DOHH2 (cell line): ENCODE measurements at regions not wholly inside any gene's neighbourhood (a gene's known extent, or its start where the extent isn't known, plus 50 kb on each side); places are given as distances from the start of the nearest gene placed in this dataset.

Experiments
- H3F3A ChIP-seq: fragments of 200-600 bp; sonication (generic), shearing (Covaris generic); 2 replicates; pipeline ENCODE4 v1.6.0; 2016; ENCODE audit warnings: antibody characterized with exemption, mild to moderate bottlenecking; ENCODE audit not compliant: control insufficient read depth, insufficient read depth
- H3K27ac ChIP-seq: fragments of 200-600 bp; sonication (generic); 2 replicates; pipeline ENCODE4 v1.5.1; 2014; ENCODE audit warnings: low read depth, mild to moderate bottlenecking, low read length, moderate library complexity
- H3K27me3 ChIP-seq: fragments of 200-600 bp; sonication (generic); 2 replicates; pipeline ENCODE4 v1.6.1; 2014; ENCODE audit warnings: mild to moderate bottlenecking, low read length, mixed read lengths; ENCODE audit not compliant: control insufficient read depth
- H3K36me3 ChIP-seq: fragments of 200-600 bp; sonication (generic); 2 replicates; pipeline ENCODE4 v1.6.1; 2014; ENCODE audit warnings: mild to moderate bottlenecking, low read length, moderate library complexity, mixed read lengths; ENCODE audit not compliant: control insufficient read depth
- H3K4me1 ChIP-seq: fragments of 200-600 bp; sonication (generic); 2 replicates; pipeline ENCODE4 v1.6.1; 2014; ENCODE audit warnings: mild to moderate bottlenecking, low read length, mixed read lengths; ENCODE audit not compliant: control insufficient read depth
- H3K4me2 ChIP-seq: fragments of 200-600 bp; sonication (generic); 2 replicates; pipeline ENCODE4 v1.6.0; 2014; ENCODE audit warnings: mild to moderate bottlenecking, low read length, moderate library complexity
- H3K4me3 ChIP-seq: fragments of 200-600 bp; sonication (generic); 2 replicates; pipeline ENCODE4 v1.5.1; 2014; ENCODE audit warnings: mild to moderate bottlenecking, low read length, mixed read lengths
- H3K79me2 ChIP-seq: fragments of 200-600 bp; sonication (generic); 2 replicates; pipeline ENCODE4 v1.6.1; 2014; ENCODE audit warnings: mild to moderate bottlenecking, low read length, mixed read lengths; ENCODE audit not compliant: control insufficient read depth
- H3K9me2 ChIP-seq: fragments of 200-600 bp; sonication (generic); replicated peaks from 2 replicates; pipeline ENCODE4 v1.6.1; 2014; ENCODE audit warnings: mild to moderate bottlenecking, low read length, mixed read lengths; ENCODE audit not compliant: control insufficient read depth
- H3K9me3 ChIP-seq: fragments of 200-600 bp; sonication (generic); 2 replicates; pipeline ENCODE4 v1.6.1; 2014; ENCODE audit warnings: antibody characterized with exemption, low read length, mixed read lengths; ENCODE audit not compliant: control insufficient read depth, insufficient read depth
- H4K20me1 ChIP-seq: fragments of 200-600 bp; sonication (generic); 2 replicates; pipeline ENCODE4 v1.6.0; 2014; ENCODE audit warnings: low read depth, mild to moderate bottlenecking, antibody characterized with exemption, low read length, moderate library complexity; ENCODE audit not compliant: control insufficient read depth, insufficient read depth
- EZH2phosphoT487 ChIP-seq: fragments of 200-600 bp; sonication (generic); IDR thresholded peaks from 2 replicates; pipeline ENCODE4 v1.6.1; 2017; ENCODE audit warnings: borderline replicate concordance, mild to moderate bottlenecking, antibody characterized with exemption, low read length, moderate library complexity, mixed read lengths
- TF ChIP-seq, protein P1 (sequence below): fragments of 200-600 bp; sonication (generic); IDR thresholded peaks from one replicate; pipeline ENCODE4 v1.5.1; 2014; ENCODE audit warnings: antibody characterized with exemption, mild to moderate bottlenecking, low read depth, low read length; ENCODE audit not compliant: poor library complexity, severe bottlenecking

DNA sequence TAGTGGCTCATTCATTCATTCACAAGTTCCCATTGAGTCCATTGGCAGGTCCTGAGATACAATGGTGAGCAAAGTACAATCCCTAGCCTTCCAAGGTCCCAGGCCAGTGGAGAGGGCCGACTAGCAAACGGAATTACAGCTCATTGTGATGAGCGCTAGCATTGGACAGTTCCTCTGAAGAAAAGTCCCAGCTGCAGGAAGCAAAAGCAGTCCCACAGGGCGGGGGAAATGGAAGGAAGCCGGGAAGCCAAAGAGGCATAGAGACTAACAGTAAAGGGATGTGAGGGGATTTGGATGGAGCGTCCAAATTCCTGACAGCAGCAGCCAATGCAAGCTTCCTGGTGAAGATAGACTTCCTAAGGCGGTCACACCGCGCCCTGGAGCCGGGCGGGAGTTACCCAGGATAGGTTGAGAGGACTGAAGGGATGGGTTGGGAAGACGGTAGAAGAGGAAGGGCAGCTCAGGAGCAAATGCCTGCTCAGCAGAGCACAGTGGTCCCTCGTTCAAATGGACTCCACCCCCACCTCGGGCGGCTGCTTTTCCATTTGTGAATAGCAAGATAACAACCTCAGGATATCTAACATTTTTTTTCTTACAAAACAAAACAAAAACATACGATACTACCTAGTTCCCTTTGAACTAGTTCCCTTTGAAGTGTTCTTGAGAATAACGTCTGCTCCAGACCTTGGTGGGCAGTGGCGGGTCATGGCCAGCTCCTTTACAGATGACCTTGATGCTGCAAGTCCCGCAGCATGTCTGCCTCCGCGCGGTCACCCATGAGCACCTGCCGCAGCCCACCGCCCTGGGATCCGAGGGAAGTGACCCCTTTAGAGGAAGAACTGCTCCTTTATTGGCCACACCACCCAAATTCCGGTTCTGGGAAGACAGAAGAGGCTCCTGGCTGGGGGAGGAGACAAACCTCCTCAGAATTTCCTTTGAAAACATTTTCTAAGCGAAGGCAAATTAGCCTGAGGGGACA is 132.9 kb downstream of the RASSF10 start:
- Histone ChIP-seq H3F3A (no peaks in the 10 kb centered on the region), H3K79me2 (no peaks in the 10 kb centered on the region), H3K4me1 (no peaks in the 10 kb centered on the region), H3K9me2 (no peaks in the 10 kb centered on the region), H3K9me3 (no peaks in the 10 kb centered on the region), H3K36me3 (no peaks in the 10 kb centered on the region), H3K27me3 (no peaks in the 10 kb centered on the region), H4K20me1 (no peaks in the 10 kb centered on the region), H3K4me3 (no peak overlapping the region), H3K27ac (no peak overlapping the region), H3K4me2 (no peak overlapping the region)
- TF ChIP-seq, protein P1, sequence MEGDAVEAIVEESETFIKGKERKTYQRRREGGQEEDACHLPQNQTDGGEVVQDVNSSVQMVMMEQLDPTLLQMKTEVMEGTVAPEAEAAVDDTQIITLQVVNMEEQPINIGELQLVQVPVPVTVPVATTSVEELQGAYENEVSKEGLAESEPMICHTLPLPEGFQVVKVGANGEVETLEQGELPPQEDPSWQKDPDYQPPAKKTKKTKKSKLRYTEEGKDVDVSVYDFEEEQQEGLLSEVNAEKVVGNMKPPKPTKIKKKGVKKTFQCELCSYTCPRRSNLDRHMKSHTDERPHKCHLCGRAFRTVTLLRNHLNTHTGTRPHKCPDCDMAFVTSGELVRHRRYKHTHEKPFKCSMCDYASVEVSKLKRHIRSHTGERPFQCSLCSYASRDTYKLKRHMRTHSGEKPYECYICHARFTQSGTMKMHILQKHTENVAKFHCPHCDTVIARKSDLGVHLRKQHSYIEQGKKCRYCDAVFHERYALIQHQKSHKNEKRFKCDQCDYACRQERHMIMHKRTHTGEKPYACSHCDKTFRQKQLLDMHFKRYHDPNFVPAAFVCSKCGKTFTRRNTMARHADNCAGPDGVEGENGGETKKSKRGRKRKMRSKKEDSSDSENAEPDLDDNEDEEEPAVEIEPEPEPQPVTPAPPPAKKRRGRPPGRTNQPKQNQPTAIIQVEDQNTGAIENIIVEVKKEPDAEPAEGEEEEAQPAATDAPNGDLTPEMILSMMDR: no peak
- TF ChIP-seq EZH2phosphoT487: no peak

DNA sequence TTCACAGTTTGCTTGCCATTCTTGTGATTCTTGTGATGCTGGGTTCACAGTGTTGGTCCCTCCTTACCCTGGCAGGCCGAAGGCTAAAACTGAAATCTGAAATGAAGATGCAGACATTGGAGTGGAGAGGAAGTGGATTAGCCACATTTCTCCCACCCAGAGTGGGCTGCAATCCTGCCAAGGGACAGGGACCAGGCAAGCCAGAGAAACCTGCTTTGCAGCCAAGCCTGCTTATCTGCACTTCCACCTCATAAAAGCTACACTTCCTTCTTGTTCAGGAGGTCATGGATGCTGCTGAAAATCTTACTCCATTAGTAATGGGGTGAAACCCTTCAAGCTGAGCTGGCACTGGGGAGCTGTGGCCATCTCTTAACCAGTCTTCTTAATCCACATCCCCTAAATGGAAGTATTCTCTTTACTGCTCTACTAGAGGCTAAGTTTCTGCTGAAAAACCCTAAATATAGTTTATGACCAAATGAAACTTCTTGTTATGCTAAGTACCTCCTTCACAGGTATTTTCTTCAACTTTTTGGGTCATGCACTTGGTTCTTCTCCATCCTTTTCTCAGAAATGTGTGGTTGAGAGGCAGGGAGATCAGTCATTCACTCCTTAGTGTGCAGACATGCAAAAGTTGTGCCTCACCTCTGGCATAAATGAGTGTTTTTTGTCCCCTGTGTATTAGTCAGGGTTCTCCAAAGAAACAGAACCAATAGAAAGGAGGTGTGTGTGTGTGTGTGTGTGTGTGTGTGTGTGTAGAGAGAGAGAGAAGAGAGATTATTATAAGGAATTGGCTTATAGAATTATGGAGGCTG is 133.9 kb upstream of the BMAL1 start:
- no peaks in the 10 kb centered on the region for H3F3A ChIP-seq
- H3K4me3 ChIP-seq: no peak overlapping the region
- H3K4me2 ChIP-seq: no peak overlapping the region
- no peaks in the 10 kb centered on the region for H3K9me2 ChIP-seq
- H4K20me1 ChIP-seq: no peaks in the 10 kb centered on the region
- no peaks in the 10 kb centered on the region for H3K4me1 ChIP-seq
- H3K27ac ChIP-seq: no peak overlapping the region
- no peaks in the 10 kb centered on the region for H3K79me2 ChIP-seq
- H3K27me3 ChIP-seq: no peaks in the 10 kb centered on the region
- H3K9me3 ChIP-seq: no peaks in the 10 kb centered on the region
- TF ChIP-seq, protein P1: no peak
- no peak for TF ChIP-seq EZH2phosphoT487
- no peaks in the 10 kb centered on the region for H3K36me3 ChIP-seq

DNA sequence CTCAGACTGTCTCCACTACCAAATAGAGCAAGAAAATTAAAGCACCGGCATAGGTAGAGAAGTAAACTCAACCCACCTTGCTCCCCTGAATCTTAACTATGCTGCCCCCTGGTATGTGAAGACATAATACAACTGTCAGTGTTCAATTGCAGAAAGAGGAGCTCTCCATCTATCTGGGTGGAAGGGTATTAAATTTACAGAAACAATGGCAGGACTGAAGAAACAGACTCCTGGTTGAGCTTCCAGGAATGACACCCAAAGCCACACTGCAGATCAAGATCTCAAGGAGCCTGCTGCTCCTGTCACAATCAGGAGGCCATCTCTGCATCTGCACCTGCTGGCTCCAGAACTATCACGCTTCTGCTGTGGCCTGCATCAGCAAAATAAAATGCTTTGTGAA is 132.1 kb upstream of the BMAL1 start:
- Histone ChIP-seq H3K9me3 (no peaks in the 10 kb centered on the region), H3K27me3 (no peaks in the 10 kb centered on the region), H3K9me2 (no peaks in the 10 kb centered on the region), H3K27ac (no peak overlapping the region), H3F3A (no peaks in the 10 kb centered on the region), H3K4me3 (no peak overlapping the region), H4K20me1 (no peaks in the 10 kb centered on the region), H3K4me1 (no peaks in the 10 kb centered on the region), H3K4me2 (no peak overlapping the region), H3K36me3 (no peaks in the 10 kb centered on the region), H3K79me2 (no peaks in the 10 kb centered on the region)
- TF ChIP-seq, protein P1: no peak
- TF ChIP-seq EZH2phosphoT487: no peak
